MCF 10A (cell line): ENCODE measurements at regions not wholly inside any gene's neighbourhood (a gene's known extent, or its start where the extent isn't known, plus 50 kb on each side); places are given as distances from the start of the nearest gene placed in this dataset.
A peak's percentile ranks its signal among the peaks of the same experiment; 100 is the strongest.

Experiments
- BruUV-seq: library from RNA; stranded (reverse); fragments of 400-500 nt; replicated peaks from 2 replicates; lab custom pipeline; 2021; lab: Mats Ljungman, UMichigan
- CTCF ChIA-PET: fragments of 300-600 bp; sonication (Branson Sonifier 250); formaldehyde crosslinking; extraction: SDS; loops from one replicate; lab custom pipeline; 2021; ENCODE audit warnings: antibody characterized with exemption, inconsistent platforms; lab: Yijun Ruan, JAX
- POLR2A ChIA-PET: fragments of 300-600, 350-650 bp; sonication (Branson Sonifier 250); formaldehyde crosslinking; extraction: SDS; loops from one replicate; lab custom pipeline; 2020; ENCODE audit warnings: antibody characterized with exemption, inconsistent platforms; lab: Yijun Ruan, JAX
- DNase-seq: peaks from one replicate; pipeline ENCODE4 v3.0.0-alpha.2; 2018; ENCODE audit not compliant: unreplicated experiment
- H3K27ac Mint-ChIP-seq: one replicate; pipeline ENCODE4 v1.8.0; 2022; ENCODE audit warnings: mild to moderate bottlenecking, low read depth, mixed read lengths; ENCODE audit not compliant: unreplicated experiment
- H3K27me3 Mint-ChIP-seq: one replicate; pipeline ENCODE4 v1.8.0; 2022; ENCODE audit warnings: mixed read lengths; ENCODE audit not compliant: insufficient read depth, unreplicated experiment
- H3K36me3 Mint-ChIP-seq: one replicate; pipeline ENCODE4 v1.8.0; 2022; ENCODE audit warnings: mild to moderate bottlenecking, moderate library complexity, mixed read lengths; ENCODE audit not compliant: insufficient read depth, unreplicated experiment
- H3K4me1 Mint-ChIP-seq: one replicate; pipeline ENCODE4 v1.8.0; 2022; ENCODE audit warnings: mixed read lengths; ENCODE audit not compliant: insufficient read depth, unreplicated experiment
- H3K4me3 Mint-ChIP-seq: one replicate; pipeline ENCODE4 v1.8.0; 2022; ENCODE audit warnings: mild to moderate bottlenecking, moderate library complexity, mixed read lengths; ENCODE audit not compliant: unreplicated experiment
- H3K9me3 Mint-ChIP-seq: one replicate; pipeline ENCODE4 v1.8.0; 2022; ENCODE audit warnings: mixed read lengths; ENCODE audit not compliant: unreplicated experiment
- intact Hi-C: fragments of 100-400 bp; cut with micrococcal nuclease; formaldehyde crosslinking; loops from 2 replicates; pipeline ENCODE4 v1.14.1; 2022
- TF ChIP-seq, protein P1 (sequence below): fragments of 200-600 bp; IDR thresholded peaks from one replicate; pipeline ENCODE4 v1.8.0; 2022; ENCODE audit warnings: antibody characterized with exemption, mild to moderate bottlenecking; ENCODE audit not compliant: unreplicated experiment

DNA sequence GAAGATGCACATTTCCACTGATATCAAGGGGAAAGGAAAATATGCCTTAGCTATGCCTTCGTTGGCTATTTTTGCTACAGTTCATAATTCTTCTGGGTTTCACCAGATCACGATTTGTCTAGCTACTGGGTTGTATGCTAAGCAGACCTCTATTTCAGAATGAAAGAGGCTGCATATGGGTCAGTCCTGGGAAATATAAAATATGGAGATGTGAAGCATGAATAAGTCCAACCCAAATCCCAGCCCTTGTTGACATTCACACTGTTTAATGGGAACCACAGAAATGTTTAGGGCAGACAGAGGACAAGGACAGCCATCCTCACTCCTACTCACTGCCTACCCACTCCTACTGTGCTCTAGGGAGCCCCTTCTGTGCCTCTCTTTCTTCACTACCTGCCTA lies 343.2 kb upstream of the CAMK1G start:
- H3K9me3 Mint-ChIP-seq, result no peaks in the 10 kb centered on the region
- intact Hi-C loops, result loop anchor here (10.0 kb wide), 1 partner anchor 1216 kb away; no protein-coding TSS in a partner anchor
- DNase-seq, result no peak
- POLR2A ChIA-PET, result interaction anchor here (2.5 kb wide), 1 partner anchor 11 kb away, joined by 12 read pairs; no protein-coding TSS in a partner anchor
- H3K27me3 Mint-ChIP-seq, result peaks cover 14% of the 10 kb centered on the region
- H3K27ac Mint-ChIP-seq, result no peak overlapping the region
- TF ChIP-seq, protein P1, sequence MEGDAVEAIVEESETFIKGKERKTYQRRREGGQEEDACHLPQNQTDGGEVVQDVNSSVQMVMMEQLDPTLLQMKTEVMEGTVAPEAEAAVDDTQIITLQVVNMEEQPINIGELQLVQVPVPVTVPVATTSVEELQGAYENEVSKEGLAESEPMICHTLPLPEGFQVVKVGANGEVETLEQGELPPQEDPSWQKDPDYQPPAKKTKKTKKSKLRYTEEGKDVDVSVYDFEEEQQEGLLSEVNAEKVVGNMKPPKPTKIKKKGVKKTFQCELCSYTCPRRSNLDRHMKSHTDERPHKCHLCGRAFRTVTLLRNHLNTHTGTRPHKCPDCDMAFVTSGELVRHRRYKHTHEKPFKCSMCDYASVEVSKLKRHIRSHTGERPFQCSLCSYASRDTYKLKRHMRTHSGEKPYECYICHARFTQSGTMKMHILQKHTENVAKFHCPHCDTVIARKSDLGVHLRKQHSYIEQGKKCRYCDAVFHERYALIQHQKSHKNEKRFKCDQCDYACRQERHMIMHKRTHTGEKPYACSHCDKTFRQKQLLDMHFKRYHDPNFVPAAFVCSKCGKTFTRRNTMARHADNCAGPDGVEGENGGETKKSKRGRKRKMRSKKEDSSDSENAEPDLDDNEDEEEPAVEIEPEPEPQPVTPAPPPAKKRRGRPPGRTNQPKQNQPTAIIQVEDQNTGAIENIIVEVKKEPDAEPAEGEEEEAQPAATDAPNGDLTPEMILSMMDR, result no peak
- no peak overlapping the region for H3K4me3 Mint-ChIP-seq
- BruUV-seq, result no TSS peak
- CTCF ChIA-PET, result interaction anchor here (1.0 to 8.0 kb wide), 6 partner anchors 8 to 995 kb away, joined by 3 to 75 read pairs (median 5); no protein-coding TSS in a partner anchor
- H3K4me1 Mint-ChIP-seq, result no peaks in the 10 kb centered on the region
- no peaks in the 10 kb centered on the region for H3K36me3 Mint-ChIP-seq

DNA sequence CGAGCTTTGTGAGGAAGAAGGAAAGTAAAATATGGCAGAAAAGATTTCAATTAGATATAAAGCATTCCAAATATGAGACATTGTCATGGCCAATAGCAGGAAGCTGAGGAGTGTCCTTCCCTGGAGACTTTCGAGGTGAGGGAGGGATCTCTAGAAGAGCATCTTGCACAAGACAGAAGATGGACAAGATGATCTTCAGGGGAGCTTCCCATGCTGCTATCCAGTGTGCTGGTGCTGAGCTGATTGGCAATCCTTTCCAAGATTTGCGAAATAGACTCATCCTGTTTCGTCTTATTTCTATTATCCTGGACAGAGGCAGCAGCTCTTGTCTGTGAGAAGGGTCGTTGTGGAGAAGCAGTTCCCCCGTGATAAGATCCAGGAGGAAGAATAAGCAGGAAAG lies 342.0 kb upstream of the CAMK1G start:
- ChIA-PET POLR2A (interaction anchor here (0.7 to 2.5 kb wide), 4 partner anchors 12 to 593 kb away, joined by 3 to 12 read pairs (median 3); no protein-coding TSS in a partner anchor), CTCF (interaction anchor here (0.8 to 8.0 kb wide), 8 partner anchors 7 to 996 kb away, joined by 3 to 75 read pairs (median 6); no protein-coding TSS in a partner anchor)
- DNase-seq, result peak; percentile 63
- Mint-ChIP-seq H3K4me3 (no peak overlapping the region), H3K27ac (no peak overlapping the region), H3K4me1 (peaks cover 5% of the 10 kb centered on the region), H3K27me3 (peaks cover 14% of the 10 kb centered on the region), H3K36me3 (no peaks in the 10 kb centered on the region), H3K9me3 (no peaks in the 10 kb centered on the region)
- no TSS peak for BruUV-seq
- TF ChIP-seq, protein P1, result no peak
- intact Hi-C loops, result loop anchor here (10.0 kb wide), 1 partner anchor 1217 kb away; no protein-coding TSS in a partner anchor

DNA sequence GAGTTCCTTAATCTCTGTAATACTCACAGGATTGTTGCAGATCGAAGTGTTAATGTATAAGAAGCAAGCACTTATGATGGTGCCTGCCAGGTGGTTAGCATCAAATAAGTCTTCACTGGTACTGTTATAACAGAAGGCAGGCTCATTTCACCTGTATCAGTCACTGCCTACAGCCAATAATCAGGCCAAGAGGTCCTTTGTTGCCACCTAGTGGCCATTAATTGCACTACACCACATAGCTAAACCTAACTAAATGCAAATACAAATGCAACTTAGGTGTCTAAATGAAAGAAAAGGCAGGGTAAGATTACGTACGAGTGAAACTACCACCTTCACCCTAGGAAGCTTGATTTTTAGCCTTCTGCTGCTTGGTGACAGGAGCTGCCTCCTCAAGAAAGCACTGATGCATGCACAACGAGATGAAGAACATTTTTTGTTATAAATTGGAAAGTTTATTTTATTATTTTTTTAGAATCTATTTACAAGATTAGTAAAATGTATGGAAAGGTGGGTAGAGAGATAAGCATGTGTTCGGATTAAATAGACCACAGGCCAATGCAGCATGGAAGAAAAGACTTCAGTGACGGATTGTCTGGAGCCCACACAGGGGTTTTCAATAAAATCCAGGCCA lies 334.8 kb upstream of the CAMK1G start:
- no peak overlapping the region for H3K4me3 Mint-ChIP-seq
- H3K27ac Mint-ChIP-seq, result no peak overlapping the region
- no peaks in the 10 kb centered on the region for H3K27me3 Mint-ChIP-seq
- peak; percentile 91 for DNase-seq
- no peaks in the 10 kb centered on the region for H3K9me3 Mint-ChIP-seq
- ChIA-PET CTCF (interaction anchor here (0.6 to 8.6 kb wide), 124 partner anchors 11 to 1432 kb away, joined by 3 to 387 read pairs (median 5); partner anchors contain the start of gene PLXNA2), POLR2A (interaction anchor here (0.6 to 3.8 kb wide), 19 partner anchors 9 to 1004 kb away, joined by 3 to 22 read pairs (median 4); no protein-coding TSS in a partner anchor)
- TF ChIP-seq, protein P1, result peak; percentile 99
- peaks cover 5% of the 10 kb centered on the region for H3K4me1 Mint-ChIP-seq
- intact Hi-C loops, result loop anchor here (1.0 to 10.0 kb wide), 10 partner anchors 45 to 1224 kb away; partner anchors contain the start of gene PLXNA2
- no peaks in the 10 kb centered on the region for H3K36me3 Mint-ChIP-seq
- no TSS peak for BruUV-seq

DNA sequence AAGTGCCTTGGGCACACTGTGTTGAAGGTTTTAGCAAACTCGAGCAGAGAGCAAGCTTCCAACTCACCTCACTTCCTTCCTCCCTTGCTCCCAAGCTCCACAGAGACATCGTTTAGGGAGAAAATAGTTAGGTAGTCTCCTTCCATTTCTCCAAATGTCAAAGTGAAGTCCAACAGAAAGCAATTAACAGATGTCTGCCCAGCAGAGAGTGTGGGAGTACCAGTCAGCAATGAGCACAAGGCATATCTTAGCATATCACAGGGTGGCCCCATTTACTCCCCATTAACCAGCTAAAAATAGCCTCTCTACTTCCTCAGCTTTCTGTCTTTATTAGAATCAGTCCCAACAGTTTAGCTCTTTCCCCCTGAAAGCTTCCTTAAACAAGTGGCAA lies 334.2 kb upstream of the CAMK1G start:
- TF ChIP-seq, protein P1, result no peak
- POLR2A ChIA-PET, result interaction anchor here (0.6 to 3.8 kb wide), 14 partner anchors 9 to 1004 kb away, joined by 3 to 22 read pairs (median 4); no protein-coding TSS in a partner anchor
- intact Hi-C loops, result loop anchor here (2.0 to 10.0 kb wide), 4 partner anchors 264 to 1224 kb away; partner anchors contain the start of gene PLXNA2
- Mint-ChIP-seq H3K36me3 (no peaks in the 10 kb centered on the region), H3K9me3 (no peaks in the 10 kb centered on the region), H3K4me1 (peaks cover 5% of the 10 kb centered on the region), H3K27me3 (no peaks in the 10 kb centered on the region), H3K4me3 (no peak overlapping the region), H3K27ac (no peak overlapping the region)
- no peak for DNase-seq
- BruUV-seq, result no TSS peak
- CTCF ChIA-PET, result interaction anchor here (0.6 to 8.6 kb wide), 116 partner anchors 11 to 1255 kb away, joined by 3 to 387 read pairs (median 6); partner anchors contain the start of gene PLXNA2
